ENCODE measurements at regions not wholly inside any gene's neighbourhood (a gene's known extent, or its start where the extent isn't known, plus 50 kb on each side); places are given as distances from the start of the nearest gene placed in this dataset.

GRCh38 chr11:91778758-91779157 lies 445.9 kb upstream of the FAT3 start:
- TF ChIP-seq, protein P1, sequence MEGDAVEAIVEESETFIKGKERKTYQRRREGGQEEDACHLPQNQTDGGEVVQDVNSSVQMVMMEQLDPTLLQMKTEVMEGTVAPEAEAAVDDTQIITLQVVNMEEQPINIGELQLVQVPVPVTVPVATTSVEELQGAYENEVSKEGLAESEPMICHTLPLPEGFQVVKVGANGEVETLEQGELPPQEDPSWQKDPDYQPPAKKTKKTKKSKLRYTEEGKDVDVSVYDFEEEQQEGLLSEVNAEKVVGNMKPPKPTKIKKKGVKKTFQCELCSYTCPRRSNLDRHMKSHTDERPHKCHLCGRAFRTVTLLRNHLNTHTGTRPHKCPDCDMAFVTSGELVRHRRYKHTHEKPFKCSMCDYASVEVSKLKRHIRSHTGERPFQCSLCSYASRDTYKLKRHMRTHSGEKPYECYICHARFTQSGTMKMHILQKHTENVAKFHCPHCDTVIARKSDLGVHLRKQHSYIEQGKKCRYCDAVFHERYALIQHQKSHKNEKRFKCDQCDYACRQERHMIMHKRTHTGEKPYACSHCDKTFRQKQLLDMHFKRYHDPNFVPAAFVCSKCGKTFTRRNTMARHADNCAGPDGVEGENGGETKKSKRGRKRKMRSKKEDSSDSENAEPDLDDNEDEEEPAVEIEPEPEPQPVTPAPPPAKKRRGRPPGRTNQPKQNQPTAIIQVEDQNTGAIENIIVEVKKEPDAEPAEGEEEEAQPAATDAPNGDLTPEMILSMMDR (IDR thresholded peaks at IDR 0.05; ENCODE audit: poor library complexity), result no peak
- no peak for TF ChIP-seq EZH2 (IDR thresholded peaks at IDR 0.05; ENCODE audit: borderline replicate concordance)

Data from hepatocyte (in vitro differentiated cells).